HG02870 (cell line): ENCODE measurements at regions not wholly inside any gene's neighbourhood (a gene's known extent, or its start where the extent isn't known, plus 50 kb on each side); places are given as distances from the start of the nearest gene placed in this dataset.

Experiments used
- ATAC-seq: cut with Tn5 transposase; IDR thresholded peaks from one replicate; pipeline ENCODE4 v1.9.1; 2021; ENCODE audit warnings: mild to moderate bottlenecking, moderate library complexity; ENCODE audit not compliant: unreplicated experiment

DNA sequence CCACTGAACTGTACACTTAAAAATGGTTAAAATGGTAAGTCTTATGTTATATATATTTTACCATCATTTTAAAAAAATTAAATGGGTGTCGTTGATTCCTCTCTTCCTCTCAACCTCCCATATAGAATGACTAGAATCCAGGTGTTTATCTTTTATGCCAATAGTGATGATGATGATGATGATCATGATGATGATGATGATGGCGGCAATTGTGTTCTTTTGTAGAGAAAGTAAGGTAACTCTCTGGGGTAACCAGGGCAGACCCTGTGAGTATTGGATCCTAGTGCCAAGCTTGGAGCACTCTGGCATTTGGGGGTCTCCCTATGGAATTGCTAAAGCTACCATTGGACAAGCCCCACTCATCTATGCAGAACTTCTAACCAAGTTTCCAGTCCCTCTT lies 113.6 kb downstream of the GLI2 start:
- no peak for ATAC-seq

DNA sequence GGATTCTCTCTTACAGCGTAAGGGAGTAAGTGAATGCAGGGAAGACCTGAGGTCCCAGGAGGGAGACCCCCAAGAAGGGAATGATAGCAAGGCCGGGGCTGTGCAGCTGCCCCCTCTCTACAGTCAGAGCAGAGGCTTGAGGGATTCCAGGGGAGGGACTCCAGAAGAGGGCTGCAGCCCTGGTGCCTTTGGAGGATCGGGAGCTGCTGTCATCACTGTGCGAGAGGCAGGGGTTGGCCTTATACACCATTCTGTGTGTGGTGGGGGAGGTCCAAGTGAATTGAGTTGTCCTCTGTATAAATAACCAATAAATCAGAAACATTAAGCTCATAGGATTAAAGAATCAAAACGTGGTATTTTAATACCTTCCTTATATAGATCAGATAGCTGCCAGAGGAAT lies 114.9 kb downstream of the GLI2 start:
- ATAC-seq: no peak

DNA sequence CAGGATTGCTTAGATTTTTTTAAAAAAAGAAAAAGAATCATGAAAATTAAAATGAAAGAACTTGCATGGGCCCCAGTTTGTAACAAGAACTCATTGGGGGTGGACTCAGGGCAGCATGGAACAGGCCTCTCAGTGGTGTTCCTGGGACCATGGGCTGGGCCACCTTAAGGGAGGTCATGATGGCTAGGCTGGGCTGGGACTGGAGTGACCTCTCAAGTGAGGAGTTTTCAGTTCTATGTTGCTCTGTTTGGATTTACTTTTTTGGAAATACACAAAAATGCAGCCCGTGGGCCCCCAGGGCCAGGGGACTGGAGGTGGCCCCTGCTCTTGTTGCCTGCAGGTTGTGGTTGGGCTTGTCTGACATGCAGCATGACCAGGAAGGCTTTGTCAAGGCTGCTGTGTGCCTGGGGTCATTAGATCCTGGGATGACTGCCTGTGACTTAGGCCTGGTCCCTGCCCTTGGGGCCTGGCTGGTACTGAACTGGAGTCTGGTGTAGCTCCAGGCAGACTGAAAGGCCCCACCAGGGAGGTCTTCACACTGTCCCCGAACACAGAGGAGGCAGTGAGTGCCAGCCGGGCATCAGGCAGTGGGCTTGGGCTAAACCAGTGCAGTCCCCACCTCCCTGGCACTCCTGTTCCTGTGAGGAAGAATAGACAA lies 115.6 kb downstream of the GLI2 start:
- ATAC-seq: no peak

DNA sequence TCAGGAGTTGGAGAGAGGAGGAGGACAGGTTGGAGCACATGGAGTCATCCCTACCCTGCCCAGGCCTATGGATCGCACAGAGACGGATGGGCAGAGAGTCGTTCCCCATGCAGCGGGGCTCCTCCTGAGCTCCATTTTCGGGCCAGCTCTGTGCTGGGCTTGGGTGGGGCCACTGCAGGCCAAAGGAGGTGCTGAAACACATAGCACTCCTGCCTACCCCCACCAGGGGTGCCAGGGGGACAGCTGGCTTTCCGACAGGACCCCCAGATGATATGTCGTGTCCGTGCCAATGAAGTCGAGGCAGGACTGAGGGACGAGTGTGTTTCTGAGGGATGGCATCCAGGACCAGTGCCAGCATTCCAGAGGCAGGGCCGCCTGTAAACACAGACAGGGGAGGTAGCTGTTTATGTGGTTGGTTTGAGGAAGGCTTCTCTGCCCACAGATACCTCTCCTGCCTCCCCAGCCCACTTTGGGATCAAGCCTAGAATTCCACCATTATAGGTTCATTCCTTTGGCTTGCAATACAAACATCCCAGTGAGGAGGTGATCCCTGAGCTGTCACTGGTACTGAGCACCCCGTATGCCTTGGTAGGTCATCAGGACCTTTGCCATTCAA lies 116.6 kb downstream of the GLI2 start:
- ATAC-seq: no peak

DNA sequence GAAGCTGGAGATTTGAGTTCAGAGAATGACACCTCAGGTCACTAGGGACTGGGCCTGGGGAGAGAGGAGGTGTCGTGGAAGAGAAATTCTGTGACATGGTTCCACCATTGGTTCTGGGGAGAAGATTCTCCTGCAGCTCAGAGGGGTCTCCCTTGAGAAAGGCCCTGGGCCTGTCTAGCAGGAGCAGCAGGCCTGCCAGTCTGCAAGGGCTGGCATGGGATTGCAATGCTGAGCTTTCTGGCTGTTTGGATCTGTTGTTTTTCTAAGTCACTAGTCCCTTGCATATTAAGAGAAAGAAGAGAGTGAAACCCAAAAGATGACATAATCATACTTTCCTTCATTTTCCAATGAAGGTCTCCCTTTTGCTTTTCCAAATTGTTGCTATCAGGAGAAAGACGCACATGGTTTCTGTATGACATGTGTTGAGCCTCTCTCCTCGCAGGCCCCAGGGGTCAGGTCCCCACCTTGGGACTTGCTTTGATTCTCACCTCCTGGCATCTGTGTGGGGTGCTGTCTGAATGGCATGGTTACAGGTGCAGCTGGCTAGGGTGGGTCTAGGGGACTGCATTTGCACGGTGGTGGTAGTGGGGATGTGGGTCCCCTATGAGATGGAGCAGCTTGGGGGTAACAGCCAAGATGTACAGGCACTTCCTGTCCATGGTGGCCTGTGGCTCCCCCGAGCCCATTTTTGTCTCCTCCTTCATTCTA lies 117.8 kb downstream of the GLI2 start:
- ATAC-seq: no peak

DNA sequence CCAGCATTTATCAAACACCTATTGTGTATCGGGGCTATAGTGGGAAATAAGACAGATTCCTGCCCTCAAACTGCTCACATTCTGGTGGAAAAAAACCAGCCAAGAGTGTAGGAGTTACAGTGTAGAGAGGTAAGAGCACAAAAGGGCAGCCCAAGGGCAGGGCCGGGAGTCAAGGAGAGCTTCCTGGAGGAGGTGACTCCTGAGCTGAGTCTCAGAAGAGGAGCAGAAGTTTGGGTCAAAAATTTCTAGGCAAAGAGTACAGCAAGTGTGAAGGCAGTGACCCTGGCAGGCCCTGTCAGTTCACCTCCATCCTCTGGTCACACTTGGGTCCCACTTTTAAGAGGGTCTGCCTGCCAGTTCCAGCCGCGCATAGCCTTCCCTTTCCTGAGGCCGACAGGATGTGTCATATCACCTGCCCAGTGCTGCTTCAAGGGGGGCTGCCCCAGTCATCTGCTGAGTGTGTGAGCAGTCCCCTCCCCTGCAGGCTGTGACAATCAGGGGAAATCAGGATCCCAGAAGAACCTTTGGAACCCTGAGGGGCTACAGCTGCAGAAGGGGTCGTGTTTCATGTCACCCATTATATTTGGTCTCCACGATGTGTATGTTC lies 118.4 kb downstream of the GLI2 start:
- ATAC-seq: no peak

DNA sequence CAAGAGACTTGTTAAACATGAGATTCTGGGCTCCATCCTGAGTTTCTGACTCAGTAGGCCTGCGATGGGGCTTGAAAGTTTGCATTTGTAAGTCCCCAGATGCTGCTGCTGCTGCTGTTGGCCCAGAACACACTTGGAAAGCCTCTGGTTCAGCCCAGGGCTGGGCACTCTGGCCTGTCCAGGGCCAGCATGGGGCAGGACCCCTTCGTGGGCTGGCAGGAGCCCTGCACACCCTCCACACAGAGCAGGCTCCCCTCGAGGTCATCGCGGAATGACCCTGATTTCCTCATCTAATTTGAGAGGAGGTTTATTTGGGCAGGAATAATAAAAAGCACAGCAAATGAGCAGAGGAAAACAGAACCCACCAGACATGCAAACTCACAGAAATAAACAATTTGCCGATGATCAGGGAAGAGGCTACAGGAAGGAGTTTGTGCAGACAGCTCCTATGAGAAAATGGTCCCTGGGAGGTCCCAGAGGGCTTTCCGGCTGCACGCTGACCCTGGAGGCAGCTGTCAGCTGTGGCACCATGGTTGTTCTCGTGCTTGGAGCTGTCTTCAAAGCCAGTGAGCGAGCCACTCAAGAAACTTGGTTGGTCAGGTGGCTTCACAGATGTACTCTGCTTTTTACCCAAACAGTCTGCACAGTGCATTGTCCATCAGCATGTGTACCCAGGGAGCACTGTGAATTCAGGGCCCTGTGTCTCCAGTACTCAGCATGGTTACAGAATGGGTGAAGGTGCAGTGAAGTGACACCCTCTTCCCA lies 119.3 kb downstream of the GLI2 start:
- ATAC-seq: no peak

DNA sequence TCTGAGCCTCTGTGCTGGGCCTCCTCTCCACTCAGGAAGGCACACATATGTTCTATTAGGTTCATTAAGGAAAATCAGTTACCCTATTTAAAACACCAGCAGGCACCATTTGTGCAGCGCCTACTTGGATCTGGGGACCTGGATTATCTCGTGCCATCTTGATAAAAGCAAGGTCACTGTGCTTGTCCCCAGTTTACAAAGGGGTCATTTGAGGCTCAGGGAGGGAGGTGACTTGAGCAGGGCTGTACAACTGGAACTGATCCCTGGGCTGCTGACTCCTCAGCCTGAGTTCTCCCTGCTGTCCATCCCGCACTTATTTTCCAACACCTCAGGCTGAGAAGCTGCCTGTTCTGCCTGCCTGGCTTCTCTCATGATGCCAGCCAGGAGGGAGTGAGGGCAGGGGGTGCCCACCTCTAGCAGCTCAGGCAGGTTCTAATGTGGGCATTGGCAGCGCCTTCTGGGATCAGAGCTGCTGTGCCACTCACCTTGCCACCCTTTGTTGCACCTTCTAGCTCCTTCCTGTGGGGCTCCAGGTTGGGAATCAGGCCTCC lies 120.3 kb downstream of the GLI2 start:
- ATAC-seq: no peak

DNA sequence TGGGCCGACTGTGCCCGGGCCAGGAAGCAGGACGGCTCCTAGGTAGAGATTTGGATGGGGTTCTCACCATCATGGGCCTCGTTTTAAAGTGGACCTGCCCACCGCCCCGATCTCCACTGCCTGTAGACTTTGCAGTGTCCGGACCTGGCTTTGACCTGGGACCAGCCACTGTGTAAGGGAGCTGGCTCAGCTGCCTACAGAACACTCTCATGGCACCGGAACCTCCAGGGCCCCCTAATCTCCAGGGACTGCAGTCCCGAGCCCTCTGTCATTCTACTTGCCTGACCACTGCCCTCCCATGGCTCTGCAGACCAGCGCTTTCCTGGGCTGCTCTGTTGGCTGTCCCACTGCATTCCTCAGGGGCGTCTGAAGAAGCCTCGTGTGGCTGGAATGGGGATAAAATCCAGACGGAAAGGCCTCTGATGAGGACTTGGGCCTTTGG lies 120.8 kb downstream of the GLI2 start:
- no peak for ATAC-seq

DNA sequence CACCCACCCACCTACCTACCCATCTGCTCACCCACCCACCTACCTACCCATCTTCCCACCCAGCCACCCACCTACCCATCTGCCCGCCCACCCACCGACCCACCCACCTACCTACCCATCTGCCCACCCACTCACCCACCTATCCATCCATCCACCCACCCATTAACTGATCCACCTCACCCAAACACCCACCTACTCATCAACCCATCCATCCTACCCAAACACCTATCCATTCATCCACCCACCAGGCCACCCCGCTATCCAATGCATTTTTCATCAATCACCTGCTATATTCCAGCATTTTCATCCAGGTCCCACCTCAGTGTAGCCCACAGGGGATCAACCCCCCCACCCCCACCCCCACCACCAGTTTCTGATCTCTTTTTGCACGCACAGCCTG lies 121.8 kb downstream of the GLI2 start:
- ATAC-seq: no peak

DNA sequence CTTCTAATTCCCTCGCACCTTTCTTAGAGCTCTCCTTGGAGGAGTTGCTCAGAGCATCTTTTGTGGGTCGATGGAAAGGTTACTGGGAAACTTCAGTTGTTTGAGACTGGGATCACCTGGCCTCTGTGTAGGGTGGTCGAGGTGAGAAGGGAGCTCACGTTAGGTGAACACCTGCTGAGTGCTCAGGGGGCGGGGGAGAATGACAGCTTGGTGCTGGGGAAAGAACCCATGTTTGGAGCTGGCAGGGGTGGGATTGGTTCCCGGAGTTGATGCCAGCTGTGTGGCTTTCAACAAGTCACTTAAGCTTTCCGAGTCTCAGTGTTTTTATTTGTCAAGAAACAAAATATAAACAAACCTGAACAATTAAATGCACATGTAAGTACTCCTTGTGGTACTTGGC lies 122.3 kb downstream of the GLI2 start:
- no peak for ATAC-seq

DNA sequence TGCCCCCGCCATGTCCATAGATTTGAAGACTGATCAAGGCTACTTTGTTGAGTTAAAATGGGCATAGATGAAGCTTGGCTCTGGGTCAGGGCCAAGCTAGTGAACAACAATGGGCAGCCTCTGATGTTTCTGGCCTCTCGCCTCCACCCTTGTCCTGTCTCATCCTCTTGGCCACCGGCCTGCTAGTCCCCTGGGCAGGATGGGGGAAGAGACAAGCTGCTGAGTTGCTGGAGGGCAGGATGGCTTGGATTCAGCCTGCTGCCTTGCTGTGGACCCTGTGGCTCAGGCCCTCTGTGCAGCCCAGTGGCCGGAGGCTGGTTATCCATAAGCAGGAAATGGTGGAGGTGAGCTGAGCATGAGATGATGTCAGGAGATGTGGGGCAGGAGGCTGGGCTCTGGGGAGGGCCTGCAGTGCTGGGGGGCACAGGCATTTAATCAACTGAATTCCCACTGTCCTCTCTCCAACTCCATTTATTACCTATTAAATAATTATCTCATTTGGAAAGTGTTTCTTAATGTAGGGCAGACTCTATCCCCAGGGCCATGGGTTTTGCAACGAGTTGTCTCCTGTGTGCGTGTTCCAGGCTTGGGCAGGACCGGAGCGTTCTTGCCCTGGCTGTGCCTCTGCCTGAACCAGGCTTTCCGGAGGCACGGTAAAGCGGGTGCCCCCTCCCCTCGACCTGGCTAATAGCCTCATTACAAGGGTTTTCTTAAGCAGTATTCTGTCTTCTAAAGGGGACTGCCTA lies 122.9 kb downstream of the GLI2 start:
- no peak for ATAC-seq

DNA sequence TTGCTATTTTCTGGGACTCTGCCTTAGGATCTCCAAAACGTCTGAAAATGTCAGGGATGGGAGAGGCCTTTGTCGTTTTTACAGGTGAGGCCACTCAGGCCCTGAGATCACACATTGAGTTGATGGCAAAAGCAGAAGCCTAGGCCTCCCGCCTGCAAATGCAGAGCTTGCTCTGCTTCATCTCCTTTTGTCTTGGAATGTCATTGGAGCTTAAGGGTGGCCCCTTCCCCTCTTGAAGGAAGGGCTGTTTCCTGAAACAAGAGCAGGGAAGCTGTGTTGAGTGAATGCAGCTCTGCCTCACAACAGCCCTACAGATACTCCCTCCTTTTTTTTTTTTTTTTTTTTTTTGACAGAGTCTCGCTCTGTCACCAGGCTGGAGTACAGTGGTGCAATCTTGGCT lies 123.5 kb downstream of the GLI2 start:
- ATAC-seq: no peak

DNA sequence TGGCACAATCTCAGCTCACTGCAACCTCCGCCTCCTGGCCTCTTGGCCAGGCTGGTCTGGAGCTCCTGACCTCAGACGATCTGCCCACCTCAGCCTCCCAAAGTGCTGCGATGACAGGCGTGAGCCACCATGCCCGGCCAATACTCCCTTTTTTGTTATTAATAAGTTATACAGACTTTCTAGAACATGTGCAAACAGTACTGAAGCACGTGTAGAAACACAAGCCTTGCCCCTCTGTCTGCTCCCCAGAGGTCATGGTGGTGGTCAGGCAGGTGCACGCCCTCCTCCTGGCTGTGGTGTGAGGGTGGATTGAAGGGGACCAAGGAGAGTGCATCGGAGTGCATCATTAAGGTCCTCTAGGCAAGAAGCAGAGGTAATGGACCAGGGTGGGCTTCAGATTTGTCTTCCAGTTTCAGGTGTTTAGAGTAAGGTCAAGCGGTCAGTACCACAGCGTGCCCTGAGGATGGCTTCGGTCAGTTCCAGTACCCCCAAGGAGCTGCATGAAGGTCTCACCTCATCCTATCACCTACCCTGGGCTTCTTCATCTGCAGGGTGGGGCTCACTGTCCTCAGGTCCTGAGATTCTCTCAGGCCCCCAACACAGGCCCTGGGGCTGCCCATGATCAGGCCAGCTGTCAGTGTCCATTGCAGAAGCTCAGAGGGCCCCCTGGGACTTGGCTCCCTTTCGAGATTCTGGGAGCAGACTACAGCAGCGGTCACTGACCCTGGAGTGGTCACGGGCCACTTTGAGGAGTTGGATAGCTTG lies 124.3 kb downstream of the GLI2 start:
- ATAC-seq: no peak

DNA sequence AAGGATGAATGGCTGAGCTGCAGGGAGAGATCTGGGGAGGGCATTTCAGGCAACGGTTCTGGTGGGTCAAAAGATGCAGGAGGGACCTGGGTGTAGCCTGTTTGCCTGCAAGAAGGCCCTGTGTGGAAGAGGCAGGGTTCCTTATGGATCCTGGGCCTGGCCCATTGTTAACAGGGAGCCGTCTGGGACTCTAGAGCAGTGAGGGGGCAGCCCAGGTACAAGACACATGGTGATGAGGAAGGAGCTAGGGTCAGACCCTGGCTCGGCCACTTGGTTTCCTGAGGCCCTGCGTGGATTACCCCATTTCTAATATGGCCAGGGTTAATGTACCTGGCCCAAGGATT lies 124.9 kb downstream of the GLI2 start:
- ATAC-seq: no peak

DNA sequence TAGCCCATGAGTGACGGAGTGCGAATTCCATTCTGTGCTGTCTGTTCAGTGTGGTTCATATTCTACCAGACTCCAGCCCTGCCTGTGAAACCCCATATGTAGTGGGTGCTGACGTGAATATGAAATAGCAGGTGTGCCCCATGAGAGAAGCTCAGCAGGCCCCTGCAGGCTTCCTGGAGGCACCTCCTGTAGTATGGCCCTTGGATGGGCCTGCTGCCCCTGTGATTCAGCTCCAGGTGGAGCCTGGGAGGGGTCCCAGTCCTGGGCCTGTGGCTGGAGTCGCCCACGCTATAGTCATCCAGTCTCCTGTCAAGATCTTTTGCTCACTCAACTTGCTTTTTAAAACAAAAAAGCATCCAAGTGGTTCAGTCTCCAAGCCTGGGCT lies 125.5 kb downstream of the GLI2 start:
- ATAC-seq: no peak

DNA sequence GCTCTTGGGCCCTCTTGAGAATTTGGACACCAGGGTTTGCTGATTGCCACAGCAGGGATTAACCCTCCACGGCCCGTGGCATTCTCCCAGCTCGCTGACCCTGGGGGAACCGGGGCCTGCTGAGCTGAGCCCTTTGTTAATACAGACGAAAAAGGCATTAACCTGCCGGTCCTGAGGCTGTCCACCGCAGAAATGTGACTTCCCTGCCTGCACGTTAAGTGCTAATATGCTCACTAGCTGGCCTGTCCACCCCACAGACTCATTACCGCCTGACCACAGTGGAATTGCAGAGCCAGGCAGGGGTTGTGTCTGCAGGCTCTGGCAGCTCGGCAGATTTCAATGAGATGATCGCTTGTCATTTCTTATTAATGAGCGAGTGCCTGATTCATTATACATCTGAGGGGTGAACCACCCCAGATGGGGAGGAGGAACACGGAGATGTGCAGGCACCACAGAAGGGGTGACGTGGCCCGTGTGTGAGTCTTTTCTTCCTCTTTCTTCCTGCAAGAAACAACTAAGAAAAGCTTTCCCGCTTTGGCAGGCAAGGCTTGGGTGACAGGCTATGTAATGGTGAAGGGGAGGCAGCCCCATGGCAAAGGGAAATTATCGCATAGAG lies 126.0 kb downstream of the GLI2 start:
- ATAC-seq: no peak

DNA sequence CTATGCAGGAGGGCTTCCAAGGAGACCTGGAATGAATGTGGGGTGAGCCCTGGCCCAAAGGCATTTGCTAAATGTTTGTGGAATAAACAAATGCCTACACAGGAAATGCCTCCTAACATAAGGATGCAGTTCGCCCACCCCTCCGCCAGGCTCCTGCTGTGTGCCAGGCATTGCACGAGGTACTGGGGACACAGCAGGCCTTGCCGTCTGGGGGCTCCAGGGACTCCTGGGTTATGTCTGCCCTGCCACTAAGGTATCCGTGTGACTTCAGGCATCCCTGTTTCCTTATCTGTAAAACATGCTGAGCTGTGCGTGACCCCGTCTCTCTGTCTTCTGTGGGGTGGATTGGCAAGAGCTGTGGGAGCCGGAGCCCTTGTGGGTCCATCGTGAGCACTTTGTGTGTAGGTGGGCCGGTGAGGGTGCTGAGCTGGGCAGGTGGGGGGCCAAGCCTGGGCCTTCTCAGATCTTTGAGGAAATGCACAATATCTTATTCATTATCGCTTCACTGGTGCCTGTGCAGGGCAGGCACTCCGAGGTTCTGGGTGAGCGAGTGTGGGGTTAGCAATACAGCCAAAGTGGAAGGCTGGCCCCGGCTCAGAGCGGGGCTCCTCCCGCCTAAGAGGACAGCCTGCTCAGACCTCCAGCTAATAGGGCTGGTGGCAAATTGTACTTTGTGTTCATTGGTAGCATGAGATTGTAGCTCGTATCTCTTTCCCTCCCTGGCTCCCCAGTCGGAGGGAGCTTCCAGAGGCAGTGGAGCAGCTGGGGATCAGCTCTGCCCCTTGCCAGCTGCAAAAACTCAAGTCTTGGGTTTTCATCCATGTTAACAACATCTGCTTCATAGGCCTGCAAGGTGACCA lies 126.8 kb downstream of the GLI2 start:
- no peak for ATAC-seq
